NCI-H2196 treated with DMSO at 0.1 percent for 48 hours (cell line): ENCODE measurements at regions not wholly inside any gene's neighbourhood (a gene's known extent, or its start where the extent isn't known, plus 50 kb on each side); places are given as distances from the start of the nearest gene placed in this dataset.
"Not testable (repeated sequence)": the region's sequence is repeated elsewhere in the genome, so short reads cannot be mapped to it uniquely, and the experiment has no call there.

Experiments used
- DNase-seq: peaks from one replicate; lab custom pipeline; 2025; ENCODE audit not compliant: unreplicated experiment; lab: John Stamatoyannopoulos, UW

DNA sequence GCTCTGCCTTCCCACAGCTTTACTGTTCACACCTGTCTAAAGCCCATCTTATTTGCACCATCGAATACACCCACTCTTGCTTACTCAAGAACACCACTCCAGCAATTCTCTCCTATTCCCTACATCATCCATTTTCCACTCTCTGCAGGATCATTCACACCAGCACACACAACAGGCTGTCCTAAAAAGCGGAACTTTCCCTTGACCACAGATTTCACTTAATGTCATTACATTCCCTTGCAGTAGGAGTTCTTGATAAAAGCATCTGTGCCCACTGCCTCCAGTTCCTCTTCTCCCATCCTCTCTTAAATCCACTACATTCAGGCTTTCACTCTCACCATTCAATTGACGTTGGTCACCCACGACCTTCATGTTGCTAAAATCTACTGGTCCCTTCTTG lies 103.0 kb upstream of the PABPC3 start:
- DNase-seq, result not testable (repeated sequence)

DNA sequence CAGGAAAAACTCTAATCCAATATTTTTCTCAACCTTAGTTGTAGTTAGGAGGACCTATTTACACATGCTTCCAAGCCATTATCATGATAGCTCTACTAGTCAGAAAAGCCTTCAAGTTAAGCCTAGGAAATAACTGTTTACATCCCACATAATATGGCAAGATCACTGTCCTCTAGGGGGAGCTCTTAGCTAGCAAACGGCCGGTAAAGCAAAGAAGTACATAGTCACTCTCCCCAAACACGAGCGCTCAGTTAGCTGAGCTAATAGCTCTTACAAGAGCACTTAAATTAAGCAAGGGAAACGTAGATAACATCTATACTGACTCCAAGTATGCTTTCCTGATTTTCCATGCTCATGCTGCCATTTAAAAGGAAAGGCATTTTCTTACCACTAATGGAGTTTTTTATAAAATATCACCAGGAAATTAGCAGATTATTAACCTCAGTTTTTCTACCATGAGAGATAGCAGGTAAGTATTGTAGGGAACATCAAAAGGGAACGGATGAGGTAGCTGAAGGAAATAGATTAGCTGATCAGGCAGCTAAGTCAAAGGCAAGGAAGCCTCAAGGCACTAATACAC lies 100.6 kb upstream of the PABPC3 start:
- DNase-seq, result peak; percentile 42

DNA sequence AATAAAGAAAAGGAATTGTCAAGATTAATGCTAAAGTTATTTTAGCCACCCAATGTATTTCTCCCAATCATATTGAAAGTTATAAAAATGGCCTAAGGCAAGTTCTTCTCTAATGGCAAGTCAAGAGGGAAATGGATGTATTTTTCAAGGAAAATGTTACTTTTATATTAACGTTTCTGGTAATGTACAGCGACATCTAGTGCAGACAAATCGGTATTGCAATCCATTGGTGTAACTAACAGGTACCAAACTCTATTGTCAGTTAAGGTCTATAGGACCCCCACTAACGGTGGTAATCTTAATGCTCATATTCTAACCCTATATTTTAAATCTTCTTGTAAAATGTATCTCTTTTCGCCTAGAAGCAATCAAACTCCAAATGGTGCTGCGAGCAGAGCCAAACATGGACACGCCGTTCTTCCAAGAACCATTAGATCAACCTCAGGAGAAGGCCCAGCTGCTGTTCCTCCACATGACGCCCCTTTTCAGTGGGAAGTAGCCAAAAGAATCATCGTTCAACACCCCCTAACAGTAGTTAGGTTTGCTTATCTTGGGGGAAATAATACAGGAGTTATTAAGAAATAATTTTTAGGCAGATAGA lies 98.5 kb upstream of the PABPC3 start:
- DNase-seq, result peak; percentile 2

DNA sequence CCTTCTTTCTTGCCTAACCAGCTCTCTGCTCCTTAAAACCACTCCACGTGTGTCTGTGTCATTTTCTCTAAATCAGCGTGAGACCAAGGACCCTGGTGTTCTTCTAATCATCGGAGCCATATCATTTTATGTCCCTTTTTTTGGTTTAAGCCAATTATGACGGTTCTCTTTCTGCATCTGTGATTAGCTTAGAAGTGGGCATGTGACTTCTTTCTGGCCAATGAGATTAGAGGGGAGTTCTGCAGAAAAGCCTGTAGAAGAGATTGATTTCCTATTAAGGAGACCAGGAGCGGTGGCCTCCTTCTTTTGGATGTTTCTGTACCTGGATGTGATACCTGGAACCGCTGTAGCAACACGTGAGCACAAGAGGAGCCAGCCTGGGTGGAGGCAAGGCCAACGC lies 97.5 kb upstream of the PABPC3 start:
- DNase-seq, result no peak

DNA sequence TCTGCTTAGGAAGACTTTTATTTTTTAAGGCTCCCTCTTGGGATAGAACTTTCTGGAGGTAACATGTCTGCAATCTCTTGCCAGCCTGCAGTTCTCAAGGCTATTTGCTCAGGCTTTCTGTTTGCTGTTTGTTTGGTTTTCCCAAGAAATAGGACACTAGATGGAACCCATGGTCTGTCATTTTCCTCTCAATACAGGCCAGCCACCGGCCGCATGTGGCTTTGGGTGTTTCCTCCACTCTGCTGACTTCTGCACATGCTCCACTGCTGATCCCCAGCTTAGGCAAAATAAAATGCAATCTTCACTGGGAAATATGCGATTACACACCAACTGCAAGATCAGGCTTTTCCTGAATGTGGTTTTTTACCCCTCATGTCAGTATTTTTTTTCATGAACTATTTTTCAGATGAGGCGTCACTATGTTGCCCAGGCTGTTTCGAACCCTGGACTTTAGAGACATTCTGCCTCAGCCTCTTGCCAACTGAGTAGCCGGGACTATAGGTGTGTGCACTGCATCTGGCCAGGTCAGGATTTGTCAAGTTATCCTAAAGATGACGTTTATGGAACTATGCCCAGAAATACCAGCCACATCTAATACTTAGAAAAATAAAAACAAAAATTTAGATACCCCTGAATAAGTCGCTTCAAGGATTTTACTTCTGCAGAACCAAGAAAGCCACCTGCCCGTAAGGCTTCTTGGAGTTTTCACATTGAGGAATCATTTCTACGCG lies 94.3 kb upstream of the PABPC3 start:
- DNase-seq, result no peak

DNA sequence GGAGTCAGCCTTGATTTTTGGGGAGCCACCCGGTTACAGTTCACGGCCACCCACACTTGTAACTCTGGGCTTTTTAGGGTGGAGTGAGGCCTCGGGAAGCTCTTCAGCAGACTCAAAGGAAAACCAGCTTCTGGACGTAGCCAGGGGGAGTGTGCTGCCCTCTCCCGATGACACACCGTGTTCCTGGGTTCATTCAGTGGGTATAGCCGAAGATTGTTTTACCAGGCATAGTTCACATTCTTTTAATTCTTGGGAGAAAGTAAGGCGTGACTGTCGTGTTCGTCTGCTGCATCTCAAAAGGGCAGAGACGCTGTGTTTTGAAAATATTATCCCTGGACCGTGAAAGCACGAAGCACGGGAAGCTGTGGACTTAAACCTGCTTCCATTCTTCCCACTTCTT lies 93.6 kb upstream of the PABPC3 start:
- DNase-seq, result not testable (repeated sequence)

DNA sequence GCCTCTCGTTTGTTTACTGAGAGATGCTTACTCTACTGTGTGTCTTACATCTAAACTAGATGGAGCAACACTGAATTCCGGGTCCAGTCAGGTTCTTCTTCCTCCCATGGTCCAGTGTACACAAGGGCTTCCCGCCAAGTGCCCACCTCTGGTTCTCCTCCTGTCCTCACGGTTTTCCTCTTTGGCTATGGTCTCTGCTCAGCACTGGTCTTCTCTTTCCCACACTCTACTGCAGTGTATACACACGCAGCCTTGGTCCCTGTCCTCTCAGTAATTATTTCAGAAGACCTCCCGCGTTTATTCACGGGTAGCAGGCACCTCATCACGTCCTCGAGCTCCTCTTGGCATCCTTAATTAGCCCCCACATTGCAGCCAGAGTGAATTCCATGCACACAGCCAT lies 91.4 kb upstream of the PABPC3 start:
- DNase-seq, result not testable (repeated sequence)

DNA sequence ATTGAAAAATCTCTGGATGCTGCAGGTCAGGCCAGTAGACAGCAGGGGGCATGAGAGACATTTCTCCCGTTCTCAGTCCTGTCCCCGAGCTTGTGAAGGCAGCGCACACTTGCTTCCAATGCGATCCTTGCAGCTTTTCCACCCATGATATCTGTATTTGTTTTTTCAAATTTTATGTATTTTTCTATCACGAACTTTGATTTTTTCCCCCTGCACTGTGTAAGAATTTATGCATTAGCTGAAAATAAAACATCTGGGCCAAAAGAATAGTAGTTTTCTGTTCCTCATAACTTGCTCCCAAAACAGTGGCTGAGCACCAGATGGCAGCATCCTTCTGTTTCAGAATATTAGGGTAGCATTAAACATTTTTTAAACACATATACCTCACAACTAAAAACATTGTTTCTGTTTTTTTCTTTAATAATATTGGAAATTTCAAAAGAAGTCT lies 90.9 kb upstream of the PABPC3 start:
- DNase-seq, result not testable (repeated sequence)

DNA sequence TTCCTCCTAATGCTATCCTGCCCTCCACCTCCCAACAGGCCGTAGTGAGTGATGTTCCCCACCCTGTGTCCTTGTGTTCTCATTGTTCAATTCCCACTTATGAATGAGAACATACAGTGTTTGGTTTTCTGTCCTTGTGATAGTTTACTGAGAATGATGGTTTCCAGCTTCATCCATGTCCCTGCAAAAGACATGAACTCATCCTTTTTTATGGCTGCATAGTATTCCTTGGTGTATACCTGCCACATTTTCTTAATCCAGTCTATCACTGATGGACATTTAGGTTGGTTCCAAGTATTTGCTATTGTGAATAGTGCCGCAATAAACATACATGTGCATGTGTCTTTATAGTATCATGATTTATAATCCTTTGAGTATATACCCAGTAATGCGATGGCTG lies 88.5 kb upstream of the PABPC3 start:
- DNase-seq, result not testable (repeated sequence)

DNA sequence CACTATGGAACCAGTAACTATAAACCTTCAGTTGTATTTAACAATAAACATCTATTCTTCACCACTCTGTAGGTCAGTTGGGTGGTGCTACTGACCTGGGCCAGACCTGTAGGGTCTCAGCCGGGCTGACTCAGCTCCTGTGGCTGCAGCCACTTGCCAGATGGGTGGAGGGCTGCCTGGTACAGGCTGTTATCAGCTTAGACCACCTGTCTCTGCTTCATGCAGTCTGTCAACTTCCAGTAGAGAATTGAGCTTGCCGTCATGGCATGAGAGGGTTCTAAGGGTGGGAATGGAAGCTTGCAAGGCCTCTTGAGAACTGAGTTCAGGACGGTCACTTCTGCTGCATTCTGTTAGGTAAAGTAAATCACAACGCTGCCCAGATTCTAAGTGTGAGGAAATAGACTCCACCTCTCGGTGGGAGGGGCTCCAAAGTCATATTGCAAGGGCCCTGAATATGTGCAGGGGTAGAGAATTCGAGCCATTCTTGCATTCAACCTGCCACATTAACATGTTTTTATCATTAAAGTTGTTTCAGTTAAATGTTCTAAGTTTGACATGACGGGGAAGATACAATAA lies 81.5 kb upstream of the PABPC3 start:
- DNase-seq, result not testable (repeated sequence)

DNA sequence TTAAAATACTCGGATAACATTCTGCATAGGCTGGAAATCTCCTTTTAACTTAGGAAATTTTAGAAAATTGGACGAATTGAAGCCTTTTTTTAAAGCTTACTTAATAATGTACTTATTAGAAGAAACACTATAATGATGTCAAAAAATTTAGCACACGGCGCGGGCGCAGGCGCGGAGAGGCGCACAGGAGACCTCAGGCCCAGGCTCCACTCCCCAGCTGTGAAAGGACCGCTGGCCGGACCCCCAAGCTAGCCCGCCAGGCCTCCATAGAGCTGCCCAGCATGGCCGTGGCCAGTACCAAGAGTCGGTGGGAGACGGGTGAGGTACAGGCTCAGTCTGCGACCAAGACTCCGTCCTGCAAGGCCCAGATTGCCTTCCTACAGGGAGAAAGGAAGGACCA lies 78.8 kb upstream of the PABPC3 start:
- DNase-seq, result not testable (repeated sequence)

DNA sequence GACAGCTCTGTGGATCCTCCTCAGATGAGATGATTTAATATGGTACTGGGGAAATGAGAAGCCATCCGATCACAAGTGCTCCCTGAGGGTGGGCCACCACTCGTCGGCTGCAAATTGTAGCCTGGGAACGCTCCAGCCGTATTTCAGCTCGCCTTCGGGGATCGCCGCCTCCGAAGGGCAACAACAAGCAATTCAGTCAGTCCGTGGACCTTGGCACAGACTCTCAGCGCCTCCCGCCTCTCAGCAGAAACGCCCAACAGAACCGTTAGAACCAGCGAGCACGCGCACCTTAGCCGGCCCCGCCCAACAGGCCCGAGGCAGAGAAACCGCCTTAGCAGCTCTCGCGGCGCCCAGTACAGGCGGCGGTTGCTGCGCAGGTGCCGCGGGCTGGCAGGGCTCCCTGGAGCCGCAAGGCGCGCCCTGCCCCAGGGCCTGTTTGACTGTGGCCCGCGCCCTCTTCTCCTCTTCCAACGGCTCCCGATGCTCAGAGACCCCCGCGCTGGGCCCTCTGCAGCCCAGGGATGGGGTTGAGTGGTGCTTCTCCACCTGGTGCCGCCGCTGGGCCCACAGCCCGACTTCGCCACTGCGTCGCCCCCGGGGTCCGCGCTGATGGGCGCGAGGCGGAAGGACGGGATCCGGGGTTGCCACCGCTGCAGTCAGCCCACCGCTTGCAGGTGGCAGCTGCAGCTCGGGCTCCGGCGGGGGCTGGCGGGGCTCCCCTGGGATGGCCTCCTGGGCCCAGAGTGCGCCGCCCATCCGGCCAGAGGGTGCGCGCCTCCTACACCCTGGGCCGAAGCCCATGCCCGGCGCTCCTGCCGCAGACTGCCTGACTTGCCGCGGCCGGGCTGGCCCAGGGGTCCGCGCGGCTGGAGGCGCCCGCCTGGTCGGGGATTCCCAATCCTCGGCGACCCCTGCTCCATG lies 77.9 kb upstream of the PABPC3 start:
- peak; percentile 14 for DNase-seq

DNA sequence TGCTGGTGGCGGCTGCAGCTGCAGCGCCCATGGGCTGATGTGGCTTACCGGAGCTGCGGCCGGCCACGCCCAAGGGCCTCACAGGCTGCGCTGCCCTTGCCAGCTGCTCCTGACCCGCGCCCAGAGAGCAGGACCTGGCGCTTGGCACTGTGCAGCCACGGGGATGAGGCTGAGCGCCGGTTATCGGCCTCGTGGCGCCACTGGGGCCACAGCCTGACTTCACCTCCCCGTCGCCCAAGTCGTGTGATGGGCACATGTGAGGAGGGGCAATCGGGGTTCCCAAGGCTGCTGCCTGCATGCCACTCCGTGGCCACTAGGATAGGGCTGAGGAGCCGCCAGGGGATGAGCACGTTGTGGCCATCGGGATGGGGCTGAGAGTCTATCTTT lies 77.2 kb upstream of the PABPC3 start:
- DNase-seq, result no peak

DNA sequence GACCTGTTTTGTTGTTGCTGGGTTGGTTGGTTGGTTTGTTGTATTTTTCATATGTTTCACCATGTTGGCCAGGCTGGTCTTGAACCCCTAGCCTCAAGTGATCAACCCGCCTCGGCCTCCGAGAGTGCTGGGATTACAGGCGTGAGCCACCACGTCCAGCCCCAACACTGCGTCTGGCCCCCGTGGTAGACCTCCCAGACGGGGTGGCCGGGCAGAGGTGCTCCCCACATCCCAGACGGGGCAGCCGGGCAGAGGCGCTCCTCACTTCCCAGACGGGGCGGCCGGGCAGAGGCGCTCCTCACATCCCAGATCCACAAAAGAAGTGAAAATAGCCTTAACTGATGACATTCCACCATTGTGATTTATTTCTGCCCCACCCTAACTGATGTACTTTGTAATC lies 76.2 kb upstream of the PABPC3 start:
- not testable (repeated sequence) for DNase-seq

DNA sequence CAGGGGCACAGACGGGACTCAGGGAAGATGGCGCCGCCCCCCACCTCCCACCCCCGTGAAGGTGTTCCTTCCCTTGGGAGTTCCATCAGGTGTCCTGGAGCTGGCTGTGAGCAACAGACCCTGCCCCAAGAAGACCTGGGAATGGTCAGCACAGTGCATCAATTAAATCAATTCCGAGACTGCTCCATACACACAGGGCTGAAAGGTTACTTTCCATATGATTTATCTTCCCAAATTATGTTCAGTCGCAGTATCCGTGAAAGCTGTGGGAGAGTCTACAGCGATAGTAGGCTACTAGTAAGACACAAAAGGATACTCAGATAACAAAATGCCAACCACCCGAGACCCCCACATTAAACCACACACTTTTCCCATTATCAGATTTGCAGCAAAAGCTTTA lies 71.8 kb upstream of the PABPC3 start:
- DNase-seq, result no peak

DNA sequence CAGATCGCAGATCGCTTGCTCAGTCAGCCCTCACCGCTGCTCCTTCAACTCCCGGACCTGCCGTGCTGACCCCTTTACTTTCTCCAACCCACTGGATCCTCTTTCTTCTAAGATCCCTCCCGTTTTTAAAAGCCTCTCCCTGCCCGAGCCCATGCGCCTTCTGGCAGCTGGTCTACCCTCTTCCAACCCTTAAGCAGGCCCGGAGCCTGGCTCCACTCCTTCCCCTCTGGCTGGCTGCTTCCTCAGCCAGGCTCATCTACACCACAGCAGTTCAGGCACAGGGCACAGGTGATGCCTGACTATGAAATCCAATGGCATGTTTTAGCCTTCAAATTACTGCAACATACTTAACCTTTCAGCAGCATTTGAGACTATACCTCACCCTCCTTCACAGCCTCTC lies 63.8 kb upstream of the PABPC3 start:
- no peak for DNase-seq

DNA sequence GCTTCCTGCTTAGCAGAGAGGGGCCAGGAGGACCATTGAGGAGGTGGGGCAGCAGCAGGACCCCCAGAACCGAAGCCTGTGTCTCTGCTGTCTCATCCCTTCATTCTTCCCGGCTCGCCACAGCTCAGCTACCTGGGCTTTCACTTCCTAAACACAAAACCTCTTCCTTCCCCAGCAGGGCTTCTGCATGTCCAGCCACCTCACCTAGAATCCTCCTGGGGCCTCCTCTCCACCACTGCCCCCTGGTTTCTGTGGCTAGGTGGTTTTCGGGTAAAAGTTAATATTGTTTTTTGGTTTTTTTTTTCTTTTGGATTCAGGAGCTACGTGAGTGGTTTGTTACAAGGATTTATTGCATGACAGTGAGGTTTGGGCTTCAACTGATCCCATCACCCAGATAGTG lies 61.8 kb upstream of the PABPC3 start:
- DNase-seq, result no peak

DNA sequence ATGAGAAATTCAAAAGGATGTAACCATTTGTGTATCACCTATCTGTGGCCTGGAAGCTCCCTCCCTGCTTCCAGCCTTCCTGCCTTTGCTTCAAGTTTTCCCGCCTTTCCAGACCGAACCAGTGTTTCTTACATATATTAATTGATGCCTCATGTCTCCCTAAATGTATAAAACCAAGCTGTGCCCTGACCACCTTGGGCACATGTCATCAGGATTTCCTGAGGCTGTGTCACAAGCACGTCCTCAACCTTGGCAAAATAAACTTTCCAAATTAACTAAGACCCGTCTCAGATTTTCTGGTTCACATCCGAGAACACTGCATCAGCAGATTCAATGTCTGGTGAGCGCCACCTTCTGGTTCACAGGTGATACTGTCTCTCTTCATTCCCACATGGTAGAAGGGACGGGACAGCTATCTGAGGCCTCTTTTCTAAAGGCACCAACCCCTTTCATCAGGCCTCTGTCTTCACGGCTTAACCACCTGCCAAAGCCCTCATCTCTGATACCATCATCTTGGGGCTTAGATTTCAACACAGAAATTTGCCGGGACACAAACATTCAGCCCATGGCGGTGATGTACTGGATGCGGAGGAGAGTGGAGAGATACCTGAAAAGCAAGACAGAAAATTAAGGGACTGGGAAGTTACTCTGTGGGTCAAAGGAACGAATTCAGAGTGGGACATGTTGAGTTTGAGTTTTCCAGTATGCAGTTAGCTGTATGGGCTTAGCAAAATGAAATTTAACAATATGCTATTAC lies 58.7 kb upstream of the PABPC3 start:
- peak; percentile 13 for DNase-seq

DNA sequence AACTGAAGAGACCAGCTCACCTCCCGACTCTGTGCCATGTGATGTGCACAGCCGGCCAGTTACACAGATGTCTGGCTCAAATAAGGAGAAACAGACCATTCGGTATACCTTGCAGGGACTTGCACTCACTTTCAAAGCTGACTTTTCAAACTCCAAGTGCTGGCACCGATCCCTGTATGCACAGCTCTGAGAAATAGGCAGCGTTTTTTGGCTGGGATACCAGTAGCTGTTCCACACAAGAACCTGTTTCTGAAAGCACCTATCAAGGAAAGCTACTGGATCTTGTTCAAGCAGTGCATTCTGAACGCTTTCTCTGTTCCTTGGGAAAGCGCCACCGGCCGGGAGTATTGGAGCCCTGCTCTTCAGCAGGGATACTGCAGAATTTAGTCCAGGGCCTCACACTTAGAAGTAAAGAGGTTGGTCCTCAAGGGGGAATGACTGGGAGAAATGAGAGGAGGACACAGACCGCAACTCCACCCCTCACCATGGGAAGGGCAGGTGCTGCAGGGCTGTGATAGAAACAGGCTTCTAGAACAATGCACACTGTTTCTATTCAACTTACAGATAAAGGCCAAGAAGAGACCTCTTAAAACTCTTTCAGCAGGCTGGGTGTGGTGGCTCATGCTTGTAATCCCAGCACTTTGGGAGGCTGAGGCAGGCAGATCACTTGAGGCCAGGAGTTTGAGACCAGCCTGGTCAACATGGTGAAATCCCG lies 53.6 kb upstream of the PABPC3 start:
- no peak for DNase-seq

DNA sequence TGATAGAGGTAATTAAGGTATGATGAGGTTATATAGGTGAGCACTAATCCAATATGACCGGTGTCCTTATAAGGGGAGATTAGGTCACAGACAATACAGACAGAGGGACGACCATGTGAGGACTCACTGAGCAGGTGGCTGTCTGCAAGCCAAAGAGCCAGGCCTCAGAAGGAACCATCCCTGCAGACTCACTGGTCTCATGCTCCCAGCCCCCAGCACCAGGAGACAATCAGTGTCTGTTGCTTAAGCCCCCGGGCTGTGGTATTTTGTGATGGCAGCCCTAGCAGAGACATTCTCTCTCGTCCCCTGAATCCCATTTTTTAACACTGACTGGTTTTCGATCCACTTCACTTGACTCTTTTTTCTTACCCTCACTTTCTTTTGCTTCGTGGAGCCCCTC lies 51.9 kb upstream of the PABPC3 start:
- no peak for DNase-seq
